ENCODE measurements at regions not wholly inside any gene's neighbourhood (a gene's known extent, or its start where the extent isn't known, plus 50 kb on each side); places are given as distances from the start of the nearest gene placed in this dataset.

DNA sequence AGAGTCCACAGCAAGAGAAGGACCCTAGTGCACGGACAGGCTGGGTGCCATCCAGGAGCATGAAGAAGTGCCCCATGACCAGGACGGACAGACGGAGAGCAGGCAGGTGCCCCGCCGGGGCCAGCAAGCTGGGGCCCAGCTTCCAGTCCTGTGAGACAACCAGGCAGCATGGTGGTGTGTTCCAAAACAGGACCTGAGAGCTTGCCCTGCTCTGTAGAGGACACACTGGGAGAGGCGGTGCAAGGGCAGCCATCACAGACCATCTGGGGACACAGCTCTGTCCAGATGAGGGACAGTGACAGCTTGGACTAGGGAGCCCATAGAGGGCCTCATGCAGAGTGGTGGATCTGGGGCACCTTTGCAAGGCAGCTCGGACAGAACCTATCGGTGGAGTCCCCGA, 279.8 kb downstream of the EIPR1 start (continued):
- TF ChIP-seq, protein P1, sequence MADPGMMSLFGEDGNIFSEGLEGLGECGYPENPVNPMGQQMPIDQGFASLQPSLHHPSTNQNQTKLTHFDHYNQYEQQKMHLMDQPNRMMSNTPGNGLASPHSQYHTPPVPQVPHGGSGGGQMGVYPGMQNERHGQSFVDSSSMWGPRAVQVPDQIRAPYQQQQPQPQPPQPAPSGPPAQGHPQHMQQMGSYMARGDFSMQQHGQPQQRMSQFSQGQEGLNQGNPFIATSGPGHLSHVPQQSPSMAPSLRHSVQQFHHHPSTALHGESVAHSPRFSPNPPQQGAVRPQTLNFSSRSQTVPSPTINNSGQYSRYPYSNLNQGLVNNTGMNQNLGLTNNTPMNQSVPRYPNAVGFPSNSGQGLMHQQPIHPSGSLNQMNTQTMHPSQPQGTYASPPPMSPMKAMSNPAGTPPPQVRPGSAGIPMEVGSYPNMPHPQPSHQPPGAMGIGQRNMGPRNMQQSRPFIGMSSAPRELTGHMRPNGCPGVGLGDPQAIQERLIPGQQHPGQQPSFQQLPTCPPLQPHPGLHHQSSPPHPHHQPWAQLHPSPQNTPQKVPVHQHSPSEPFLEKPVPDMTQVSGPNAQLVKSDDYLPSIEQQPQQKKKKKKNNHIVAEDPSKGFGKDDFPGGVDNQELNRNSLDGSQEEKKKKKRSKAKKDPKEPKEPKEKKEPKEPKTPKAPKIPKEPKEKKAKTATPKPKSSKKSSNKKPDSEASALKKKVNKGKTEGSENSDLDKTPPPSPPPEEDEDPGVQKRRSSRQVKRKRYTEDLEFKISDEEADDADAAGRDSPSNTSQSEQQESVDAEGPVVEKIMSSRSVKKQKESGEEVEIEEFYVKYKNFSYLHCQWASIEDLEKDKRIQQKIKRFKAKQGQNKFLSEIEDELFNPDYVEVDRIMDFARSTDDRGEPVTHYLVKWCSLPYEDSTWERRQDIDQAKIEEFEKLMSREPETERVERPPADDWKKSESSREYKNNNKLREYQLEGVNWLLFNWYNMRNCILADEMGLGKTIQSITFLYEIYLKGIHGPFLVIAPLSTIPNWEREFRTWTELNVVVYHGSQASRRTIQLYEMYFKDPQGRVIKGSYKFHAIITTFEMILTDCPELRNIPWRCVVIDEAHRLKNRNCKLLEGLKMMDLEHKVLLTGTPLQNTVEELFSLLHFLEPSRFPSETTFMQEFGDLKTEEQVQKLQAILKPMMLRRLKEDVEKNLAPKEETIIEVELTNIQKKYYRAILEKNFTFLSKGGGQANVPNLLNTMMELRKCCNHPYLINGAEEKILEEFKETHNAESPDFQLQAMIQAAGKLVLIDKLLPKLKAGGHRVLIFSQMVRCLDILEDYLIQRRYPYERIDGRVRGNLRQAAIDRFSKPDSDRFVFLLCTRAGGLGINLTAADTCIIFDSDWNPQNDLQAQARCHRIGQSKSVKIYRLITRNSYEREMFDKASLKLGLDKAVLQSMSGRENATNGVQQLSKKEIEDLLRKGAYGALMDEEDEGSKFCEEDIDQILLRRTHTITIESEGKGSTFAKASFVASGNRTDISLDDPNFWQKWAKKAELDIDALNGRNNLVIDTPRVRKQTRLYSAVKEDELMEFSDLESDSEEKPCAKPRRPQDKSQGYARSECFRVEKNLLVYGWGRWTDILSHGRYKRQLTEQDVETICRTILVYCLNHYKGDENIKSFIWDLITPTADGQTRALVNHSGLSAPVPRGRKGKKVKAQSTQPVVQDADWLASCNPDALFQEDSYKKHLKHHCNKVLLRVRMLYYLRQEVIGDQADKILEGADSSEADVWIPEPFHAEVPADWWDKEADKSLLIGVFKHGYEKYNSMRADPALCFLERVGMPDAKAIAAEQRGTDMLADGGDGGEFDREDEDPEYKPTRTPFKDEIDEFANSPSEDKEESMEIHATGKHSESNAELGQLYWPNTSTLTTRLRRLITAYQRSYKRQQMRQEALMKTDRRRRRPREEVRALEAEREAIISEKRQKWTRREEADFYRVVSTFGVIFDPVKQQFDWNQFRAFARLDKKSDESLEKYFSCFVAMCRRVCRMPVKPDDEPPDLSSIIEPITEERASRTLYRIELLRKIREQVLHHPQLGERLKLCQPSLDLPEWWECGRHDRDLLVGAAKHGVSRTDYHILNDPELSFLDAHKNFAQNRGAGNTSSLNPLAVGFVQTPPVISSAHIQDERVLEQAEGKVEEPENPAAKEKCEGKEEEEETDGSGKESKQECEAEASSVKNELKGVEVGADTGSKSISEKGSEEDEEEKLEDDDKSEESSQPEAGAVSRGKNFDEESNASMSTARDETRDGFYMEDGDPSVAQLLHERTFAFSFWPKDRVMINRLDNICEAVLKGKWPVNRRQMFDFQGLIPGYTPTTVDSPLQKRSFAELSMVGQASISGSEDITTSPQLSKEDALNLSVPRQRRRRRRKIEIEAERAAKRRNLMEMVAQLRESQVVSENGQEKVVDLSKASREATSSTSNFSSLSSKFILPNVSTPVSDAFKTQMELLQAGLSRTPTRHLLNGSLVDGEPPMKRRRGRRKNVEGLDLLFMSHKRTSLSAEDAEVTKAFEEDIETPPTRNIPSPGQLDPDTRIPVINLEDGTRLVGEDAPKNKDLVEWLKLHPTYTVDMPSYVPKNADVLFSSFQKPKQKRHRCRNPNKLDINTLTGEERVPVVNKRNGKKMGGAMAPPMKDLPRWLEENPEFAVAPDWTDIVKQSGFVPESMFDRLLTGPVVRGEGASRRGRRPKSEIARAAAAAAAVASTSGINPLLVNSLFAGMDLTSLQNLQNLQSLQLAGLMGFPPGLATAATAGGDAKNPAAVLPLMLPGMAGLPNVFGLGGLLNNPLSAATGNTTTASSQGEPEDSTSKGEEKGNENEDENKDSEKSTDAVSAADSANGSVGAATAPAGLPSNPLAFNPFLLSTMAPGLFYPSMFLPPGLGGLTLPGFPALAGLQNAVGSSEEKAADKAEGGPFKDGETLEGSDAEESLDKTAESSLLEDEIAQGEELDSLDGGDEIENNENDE (IDR thresholded peaks at IDR 0.05; ENCODE audit: insufficient replicate concordance, low read length): no peak

Data from H1 (cell line).